GM19467 (cell line): ENCODE measurements at regions not wholly inside any gene's neighbourhood (a gene's known extent, or its start where the extent isn't known, plus 50 kb on each side); places are given as distances from the start of the nearest gene placed in this dataset.

ENCODE experiments used
- ATAC-seq: cut with Tn5 transposase; IDR thresholded peaks from one replicate; pipeline ENCODE4 v1.9.1; 2021; ENCODE audit warnings: mild to moderate bottlenecking, moderate library complexity; ENCODE audit not compliant: unreplicated experiment

DNA sequence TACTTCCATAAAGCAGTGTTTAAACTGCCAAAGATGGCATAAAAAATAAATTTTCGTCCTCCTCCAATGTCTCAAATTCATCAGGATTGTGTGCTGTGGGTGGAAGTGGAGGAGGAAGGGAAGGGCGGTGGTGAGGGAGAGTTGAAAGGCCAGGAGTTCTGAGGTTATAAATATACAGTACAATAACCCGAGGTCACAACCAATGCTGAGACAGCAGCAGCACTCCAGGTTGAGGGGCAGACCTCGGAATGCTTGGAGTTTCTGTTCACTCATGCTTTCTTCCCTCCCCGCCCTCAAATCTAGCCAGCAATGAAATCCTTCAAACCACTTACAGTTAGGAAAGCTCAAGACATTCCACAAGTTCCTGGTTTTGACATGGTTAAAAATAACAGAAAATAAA, 134.0 kb upstream of the SMAD1 start:
- no peak for ATAC-seq

DNA sequence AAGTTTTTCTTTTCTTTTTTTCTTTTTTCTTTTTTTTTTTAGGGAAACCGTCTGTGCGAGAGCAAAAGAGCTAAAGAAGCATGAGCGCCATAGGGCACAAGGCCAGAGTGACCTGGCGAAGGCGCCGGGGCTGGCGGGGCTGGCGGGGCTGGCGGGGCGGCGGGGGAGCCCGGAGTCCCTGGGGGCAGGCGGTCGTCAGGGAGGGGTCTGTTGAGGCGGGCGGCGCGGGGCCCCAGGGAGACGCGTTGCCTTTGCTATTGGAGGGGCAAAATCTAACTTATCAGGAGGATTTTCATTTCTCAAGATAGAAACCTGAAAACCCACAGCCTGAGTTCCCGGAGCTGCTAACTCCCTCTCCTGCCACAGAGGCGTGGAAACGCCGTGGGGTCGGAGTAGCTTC, 135.6 kb upstream of the SMAD1 start:
- ATAC-seq = no peak

DNA sequence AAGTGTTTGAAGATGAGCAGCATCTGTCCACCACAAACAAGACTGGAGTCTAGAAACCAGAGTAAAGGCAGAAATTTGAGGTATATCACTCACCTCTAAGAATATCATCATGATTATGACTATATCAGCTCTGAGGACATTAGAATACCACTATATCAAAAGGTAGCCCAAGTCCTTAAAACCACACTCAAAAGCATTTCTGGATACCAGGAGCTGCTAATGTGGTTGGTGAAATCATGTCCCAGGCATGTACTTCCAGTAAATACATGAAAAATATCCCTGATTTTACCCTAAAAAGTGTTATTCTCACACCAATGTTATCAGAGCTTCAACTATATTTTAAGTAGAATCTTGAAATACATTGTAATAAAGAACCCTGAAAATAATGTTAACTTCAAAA, 136.3 kb upstream of the SMAD1 start:
- no peak for ATAC-seq

DNA sequence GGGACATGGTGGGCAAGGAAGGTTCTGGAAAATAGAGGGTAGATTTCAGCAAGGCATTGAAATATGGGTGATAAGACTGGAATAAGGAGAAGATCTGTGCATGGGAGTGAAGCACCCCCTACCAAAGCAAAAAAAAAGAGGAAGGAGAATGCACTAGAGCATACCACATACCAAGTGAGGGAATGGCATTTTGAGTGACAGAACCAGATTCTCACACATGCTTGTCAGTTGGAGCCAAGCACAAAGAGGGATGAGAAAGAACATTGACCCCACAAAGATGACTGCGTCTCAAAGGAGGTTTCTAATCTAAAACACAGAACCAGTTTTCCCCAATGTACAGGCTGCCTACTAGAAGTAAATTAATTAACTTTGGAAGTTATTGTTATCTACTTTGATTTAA, 140.3 kb upstream of the SMAD1 start:
- ATAC-seq = no peak

DNA sequence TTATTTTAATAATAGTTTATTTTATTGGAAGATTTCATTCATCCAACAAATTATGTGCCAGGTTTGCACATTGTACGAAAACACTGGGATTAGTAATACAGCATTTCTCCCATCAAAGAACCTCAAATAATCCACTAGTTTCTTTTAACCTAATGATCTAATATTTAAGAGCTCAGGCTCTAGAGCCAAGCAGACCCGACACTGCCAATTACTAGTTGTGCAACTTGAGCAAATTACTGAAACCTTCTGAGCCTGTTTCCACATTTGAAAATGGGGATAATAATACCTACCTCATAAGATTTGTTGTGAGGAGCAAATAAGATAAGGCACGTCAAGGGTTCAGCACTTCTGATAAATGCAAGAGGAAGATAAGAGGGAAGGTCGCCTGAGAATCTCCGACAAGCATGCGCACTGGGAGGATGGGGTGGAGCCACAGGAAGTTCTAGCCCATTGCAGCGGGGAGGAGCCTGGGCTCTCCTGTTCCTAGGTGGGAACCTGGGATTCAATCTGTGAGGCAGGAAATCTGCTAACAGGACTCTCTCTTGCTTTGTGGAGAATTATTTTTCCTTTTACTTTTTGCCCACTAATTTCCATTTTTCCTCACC, 141.5 kb upstream of the SMAD1 start:
- ATAC-seq = no peak

DNA sequence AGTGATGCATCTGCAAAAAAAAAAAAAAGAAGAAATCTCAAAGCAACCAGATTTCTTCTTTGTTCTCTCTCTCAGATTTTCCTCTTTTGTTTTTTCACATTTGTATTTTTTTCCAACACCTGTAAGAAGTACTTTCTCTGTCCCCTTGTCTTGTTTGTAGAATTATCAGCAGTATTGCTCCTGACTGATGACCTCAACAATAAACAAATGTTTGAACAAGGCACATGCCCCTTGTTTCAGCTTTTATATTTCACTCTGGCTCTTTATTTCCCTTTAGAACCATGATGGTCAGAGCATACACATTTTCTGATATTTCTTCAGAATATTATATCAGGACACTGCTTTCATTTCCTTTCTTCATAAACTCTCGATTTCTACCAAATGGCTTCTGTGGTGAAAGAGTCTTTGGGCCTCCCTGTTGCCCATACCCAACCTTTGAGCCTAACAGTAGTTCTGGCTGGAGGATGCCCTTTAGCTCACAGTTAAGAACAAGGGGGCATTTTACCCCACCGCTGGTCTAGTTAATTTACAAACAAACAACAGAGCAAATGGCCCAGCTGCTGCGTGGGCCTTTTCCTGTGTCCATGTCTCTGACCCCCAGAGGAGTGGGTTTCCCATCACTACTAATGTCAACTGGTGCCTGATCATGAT, 142.5 kb upstream of the SMAD1 start:
- ATAC-seq = no peak

DNA sequence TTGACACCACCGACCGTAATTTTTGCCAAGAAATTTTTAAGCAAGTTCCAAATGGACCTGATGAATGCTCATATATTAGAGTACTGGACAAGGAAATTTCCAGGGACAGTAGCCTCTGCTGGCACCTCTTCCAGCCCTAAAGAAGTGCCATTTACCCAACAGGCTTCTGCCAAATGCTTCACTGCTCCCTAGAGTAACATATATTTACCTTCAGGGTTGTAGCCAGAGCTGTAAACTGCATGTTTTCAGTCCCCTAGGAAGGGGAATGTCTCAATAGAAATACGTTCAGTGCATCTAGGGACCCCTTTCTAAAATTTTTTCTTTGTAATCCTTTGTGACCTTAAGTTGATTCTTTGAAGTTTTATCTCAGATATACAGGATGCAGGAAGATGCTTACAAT, 143.1 kb upstream of the SMAD1 start:
- no peak for ATAC-seq

DNA sequence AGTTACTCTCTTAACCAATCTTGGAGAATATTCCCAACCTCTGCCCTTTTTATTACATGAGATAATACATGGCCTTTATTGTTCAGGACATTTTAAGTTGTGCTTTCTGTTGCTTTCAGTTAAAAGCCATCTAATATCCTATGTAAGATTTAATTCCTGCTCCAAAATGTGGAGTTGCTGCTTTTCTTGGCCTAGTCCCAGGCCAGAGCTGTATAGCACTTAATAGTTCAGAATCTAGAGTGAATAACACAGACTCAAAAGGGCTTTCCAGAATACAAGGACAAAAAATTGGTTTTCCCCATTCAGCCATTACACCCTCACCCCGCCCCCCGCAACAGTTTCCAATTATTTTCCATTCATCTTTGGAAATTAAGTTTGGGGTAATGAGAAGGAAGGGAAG, 144.3 kb upstream of the SMAD1 start:
- ATAC-seq = no peak

DNA sequence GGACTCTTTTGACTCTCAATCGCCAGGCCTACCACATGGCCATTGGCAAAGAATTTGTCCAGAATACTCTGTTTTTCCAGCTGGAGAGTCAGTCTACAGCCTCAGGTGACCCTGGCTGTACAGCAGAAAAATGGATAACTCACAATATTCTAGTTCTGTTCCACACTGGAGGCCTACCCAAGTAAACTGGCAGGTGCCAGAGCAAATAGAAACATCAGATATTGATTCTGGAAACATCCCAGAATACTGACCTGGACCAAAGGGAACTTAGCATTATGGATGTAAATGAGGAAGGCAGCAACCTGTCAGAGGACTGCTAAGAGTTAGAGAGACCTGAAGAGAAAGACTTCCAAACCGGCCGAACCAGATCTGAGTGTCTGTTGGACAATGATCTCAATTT, 147.9 kb upstream of the SMAD1 start:
- no peak for ATAC-seq

DNA sequence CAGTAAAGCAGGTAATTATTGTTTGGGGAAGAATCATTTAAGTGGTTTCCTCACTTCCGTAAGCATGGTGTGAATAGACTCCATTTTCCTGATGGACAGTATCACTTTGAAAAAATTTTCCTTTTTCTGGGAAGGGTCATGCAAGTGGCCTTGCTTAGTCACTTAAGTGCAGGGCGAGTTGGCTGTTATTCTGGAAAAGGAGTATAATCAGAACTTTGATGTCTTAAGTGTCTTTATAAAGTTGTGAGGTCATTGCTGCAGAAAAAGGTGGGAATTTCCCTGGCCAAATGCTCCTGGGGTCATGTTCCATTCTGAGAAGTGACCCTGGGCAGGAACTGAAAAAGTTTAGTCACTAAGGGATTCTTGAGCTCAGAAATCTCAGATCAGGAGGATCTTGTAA, 146.1 kb upstream of the OTUD4 start:
- ATAC-seq = no peak

DNA sequence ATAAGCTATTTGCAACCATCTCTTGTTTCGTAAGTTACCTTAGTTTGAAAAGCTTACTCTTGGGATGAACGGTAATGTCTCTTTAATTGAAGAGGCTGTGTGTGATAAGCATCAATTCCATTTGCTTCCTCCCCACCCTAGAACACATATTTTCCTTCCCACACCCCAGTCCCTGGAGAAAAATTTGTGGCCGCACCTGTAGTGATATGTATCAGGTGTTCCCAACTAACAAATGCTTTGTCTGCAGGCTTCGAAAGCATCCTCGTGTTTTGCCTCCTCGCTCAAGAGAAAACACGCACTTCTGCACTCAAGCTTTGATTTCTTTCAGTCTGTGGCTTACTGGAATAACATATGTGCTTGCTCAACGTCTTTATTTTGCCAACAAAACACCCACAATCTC, 143.8 kb upstream of the OTUD4 start:
- no peak for ATAC-seq

DNA sequence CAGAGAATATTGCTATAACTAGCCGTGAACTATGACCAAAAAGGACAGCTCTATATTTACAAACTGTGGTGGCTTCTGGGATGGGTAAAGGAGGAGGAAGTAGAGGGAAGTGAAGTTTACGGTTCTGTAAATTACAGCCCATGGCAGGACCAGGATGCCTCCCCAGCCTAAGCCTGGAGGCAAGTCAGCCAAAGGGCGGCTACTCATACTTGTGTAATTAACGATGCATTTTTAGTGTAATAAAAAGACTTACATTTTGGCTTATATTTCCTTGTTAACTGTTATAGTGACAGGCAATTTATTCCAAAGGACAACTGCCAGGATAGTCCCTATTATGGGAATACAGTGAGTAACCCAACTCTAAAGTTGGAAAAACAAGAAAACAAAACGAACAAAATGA, 139.9 kb upstream of the OTUD4 start:
- no peak for ATAC-seq

DNA sequence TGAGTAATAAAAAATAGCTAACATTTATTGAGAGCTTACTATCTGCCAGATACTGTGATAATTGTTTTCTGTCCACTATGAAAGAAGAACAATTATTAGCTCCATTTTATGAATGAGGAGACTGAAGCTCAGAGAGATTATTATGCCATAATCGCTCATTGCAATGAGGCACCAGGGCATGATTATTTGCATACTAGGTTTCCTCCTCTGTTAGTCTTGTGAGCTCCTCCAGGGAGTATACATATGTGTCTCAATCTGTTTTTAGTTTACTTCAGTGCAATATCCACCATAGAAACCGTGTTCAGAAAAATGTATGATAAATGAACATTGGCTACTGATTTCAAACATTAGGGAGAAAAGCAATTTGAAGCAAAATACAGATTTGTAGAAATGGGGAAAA, 139.4 kb upstream of the OTUD4 start:
- no peak for ATAC-seq

DNA sequence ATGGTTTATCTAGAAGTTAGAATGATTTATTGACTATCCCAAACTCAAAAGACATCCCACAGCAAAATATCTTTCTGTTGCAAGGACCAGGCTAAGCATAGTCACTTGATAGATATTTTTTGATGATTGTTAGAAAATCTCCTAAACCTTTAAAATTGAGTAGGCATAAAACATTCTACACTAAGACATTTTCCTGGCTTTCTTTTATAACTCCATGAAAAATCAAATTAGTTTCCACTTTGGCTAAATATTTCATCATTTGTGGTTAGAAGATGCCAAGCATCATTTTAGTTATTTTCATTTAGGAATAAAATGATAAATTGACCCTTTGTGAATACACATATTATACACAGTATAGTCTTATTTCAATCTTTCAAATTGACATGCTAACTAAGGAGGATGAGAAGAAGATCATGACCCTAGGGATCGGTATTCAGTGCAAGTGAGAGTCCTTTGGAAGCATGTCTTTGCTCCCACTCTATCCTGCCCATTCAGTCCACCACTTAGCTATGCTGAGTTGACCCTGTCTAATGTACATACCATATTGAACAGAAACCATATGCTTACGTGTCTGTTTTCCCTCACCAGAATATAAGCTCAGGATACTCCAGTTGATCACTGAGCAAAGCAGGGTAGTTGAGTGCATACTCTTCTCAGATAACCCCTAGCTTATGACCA, 136.6 kb upstream of the OTUD4 start:
- ATAC-seq = no peak

DNA sequence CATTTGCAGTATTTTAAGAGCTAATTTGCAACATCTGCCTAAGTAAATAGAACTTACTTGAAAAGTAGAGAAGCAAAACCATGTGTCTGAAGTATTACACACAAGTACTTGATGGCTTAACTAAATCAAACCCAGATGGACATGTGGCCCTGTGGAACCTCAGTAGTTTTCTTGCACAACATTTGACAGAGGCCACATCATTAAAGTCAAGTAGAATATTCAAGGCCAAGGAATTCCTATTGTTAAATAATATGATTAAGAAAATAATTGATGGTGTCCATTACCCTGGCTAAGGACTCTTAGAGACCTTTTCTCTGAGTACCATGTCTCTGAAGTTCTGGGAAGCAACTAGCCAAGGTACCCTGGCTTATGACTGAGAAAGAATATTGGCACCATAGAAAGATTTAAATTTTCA, 135.4 kb upstream of the OTUD4 start:
- ATAC-seq = no peak

DNA sequence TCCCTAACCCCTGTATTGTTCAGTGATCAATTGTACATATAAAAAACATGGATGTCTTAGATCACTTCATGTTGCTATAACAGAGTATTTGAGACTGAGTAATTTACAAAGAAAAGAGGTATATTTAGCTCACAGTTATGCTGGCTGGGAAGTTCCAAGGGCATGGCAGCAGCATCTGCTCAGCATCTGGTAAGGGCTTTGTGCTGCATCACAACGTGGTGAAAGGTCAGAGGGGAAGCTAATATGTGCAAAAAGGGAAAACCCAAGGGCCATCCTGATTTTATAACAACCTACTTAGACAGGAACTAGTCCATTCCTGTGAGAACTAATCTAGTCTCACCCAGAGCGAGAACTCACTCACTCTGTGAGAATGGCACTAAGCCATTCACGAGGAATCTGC, 128.2 kb upstream of the OTUD4 start:
- no peak for ATAC-seq

DNA sequence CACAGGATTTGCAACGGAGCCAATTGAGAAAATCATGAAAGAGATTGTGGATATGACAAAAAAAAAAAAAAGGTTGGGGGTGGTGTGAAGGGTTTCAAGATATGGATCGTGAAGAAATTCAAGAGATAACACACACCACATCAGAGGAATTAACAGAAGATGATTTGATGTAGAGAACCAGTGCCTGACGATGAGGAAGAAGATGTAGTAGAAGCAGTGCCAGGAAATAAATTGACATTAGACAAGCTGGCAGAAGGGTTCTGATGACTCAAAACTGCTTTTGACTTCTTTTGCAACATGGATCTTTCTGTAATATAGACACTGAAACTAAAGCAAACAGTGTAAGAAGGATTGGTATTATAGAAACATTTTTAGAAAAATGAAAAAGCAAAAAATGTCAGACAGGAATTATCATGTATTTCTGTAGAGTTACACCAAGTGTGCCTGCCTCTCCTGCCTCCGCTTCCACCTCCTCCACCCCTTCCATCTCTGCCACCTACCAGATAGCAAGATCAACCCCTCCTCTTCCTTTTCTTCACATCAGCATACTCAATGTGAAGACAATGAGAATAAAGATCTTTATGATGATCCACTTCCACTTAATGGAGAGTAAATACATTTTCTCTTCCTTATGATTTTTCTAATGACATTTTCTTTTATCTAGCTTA, 127.5 kb upstream of the OTUD4 start:
- no peak for ATAC-seq

DNA sequence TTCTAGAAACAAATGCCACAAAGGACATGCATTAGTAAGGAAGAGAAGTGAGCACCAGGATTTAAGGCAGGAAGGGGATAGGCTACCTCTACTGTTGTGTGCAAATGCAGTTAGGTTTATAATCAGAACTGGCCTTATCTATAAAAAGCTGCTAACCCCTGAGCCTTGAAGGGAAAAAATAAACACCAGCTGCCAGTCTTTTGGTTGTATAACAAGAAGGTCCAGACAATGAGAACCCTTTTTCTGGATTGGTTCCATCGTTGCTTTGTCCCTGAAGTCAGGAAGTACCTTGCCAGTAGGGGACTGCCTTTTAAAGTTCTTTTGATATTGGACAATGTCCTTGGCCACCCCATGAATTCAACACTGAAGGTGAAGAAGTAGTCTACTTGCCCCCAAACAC, 126.7 kb upstream of the OTUD4 start:
- ATAC-seq = no peak

DNA sequence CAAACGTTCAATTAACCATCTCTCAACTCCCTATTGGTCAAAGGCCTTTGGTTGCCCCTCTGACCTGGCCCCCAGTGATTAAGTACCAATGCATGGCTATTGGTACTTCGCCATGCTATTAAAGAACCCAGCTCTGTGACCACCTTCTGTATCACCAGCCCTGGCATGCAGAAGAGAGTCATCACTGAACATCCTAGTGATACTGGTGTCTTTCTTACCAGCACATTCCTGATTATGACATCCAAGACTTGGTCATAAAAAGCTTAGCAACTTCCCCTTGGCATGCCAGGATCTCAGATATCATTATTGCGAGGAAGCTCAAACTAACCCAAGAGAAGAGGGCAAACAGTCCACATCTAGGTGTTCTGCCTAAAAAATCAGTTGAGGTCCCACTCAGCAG, 122.3 kb upstream of the OTUD4 start:
- ATAC-seq = no peak

DNA sequence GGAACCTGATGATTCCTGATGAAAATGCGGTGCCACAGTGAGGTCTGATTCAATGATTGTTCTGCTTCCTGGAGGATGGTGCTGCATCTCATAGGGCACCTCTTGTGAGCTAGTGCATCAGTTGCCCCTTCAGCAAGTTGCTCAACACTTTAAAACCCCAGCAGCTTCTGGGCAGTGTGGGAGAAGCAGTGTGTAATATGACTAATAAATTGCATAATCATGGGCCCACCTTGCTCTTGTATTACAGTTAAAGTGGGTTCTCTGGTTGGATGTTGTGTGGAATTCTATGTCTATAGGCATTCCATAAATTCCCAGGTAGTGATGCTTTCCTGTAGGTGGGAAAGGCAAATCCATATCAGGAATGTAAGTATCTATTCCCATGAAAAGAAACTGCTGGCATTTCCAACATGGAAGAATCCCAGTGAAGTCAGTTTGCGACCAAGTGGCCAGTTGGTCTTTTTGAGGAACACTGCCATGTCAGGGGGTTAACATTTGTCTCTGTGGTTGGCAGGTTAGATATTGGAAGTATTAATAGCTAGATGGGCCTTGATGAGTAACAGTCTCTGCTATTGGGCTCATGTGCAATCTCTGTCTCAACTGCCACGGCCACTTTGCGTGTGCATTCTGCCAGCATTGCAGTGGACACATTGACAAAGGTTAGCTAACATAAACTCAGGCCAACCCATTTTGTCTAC, 121.1 kb upstream of the OTUD4 start:
- ATAC-seq = no peak

DNA sequence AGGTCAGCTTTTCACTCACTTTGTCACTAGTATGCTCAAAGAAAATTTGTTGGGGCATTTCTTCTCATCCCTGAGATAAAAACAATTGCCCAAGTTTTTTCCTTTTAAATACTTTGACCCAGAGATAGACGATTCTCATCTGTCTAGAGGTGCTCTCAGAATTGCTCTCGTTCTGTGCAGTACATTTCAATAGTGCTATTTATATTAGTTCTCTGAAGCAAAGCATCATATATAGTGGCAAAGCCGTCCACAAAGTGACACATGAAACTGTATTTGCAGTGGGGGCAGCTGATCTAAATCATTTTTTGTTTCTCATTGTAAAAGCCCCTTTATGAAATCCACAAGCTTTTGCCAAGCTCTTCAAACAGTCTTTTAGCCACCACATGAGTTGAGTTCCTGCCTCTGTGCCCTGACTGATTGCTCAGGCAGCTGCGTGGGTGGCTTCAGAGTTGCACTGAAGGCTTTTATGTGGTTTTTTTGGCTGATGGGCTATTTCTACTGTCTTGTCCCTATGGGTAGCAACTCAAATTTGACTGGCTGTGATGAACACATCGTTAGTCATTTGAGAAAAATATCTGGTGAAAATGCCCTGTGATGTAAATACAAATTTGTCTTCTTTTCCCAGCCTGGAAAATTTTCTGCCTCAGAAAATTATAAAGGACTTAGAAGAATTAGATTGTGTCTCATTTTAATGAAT, 119.1 kb upstream of the OTUD4 start:
- ATAC-seq = peak; percentile 88
